ACHN (cell line): ENCODE measurements at regions not wholly inside any gene's neighbourhood (a gene's known extent, or its start where the extent isn't known, plus 50 kb on each side); places are given as distances from the start of the nearest gene placed in this dataset.

Experiments used
- DNase-seq: peaks from one replicate; pipeline ENCODE4 v3.0.0-alpha.2; 2015
- in situ Hi-C: cut with HindIII; loops from 2 replicates; pipeline ENCODE4 v1.10.0; 2017; ENCODE audit warnings: low sequenced_read_pairs, low pct_ligation_motif_present, low pct_unique_long_range_greater_than_20kb

GRCh38 chr5:68421485-68422220 lies 206.1 kb downstream of the PIK3R1 start:
- in situ Hi-C loops = no loop called here
- DNase-seq = no peak

- in situ Hi-C loops = no loop called here
- no peak for DNase-seq
These were observed 207.7 kb downstream of the PIK3R1 start for GRCh38 chr5:68423154-68423811.

DNA sequence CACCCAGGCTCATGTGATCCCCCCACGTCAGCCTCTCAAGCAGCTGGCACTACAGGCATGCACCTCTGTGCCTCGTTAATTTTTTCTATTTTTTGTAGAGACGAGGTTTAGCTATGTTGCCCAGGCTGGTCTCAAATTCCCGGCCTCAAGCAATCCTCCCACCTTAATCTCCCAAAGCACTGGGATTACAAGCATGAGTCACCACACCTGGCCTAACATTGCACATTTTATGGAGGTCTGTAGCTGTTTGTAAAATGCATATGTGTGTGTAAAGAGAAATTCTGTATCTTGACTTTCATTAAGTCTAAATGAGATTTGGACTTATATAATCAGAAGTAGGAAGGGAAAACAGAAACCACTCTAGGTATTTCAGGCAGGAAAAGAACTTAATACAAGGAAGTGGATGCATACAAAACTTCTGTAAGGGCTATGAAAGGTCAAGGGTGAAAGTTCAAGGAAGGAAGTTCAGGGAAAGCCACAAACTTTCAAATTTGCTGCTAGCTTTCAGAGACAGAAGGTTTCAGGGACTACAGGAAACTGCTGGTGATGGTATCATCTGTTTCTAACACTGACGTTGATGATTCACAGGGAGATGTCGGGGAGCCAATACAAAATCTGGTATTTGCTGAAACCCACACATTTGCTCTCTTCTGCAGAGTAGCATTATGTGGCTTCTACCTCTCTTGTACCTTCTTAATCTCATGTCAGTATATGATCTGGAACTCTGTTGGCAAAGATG lies 209.4 kb downstream of the PIK3R1 start:
- in situ Hi-C loops = no loop called here
- no peak for DNase-seq

DNA sequence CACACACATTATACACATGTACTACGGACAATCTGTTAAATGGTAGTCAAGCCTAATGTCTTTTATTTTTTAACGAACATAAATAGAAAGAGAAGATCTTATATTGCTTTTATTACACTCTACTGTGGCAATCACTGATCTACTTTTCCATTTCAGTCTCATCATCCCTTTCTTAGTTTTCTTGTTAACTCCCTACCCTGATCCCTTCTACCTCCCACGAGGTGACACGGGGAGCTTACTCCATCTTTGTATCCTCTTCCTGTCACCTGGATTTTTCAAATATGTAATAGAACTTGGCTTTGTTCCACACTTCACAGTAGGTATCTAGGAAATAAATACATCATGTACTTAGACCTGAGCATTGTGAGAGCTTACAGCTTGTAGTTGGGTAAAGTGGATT lies 211.0 kb downstream of the PIK3R1 start:
- in situ Hi-C loops = no loop called here
- DNase-seq = no peak

DNA sequence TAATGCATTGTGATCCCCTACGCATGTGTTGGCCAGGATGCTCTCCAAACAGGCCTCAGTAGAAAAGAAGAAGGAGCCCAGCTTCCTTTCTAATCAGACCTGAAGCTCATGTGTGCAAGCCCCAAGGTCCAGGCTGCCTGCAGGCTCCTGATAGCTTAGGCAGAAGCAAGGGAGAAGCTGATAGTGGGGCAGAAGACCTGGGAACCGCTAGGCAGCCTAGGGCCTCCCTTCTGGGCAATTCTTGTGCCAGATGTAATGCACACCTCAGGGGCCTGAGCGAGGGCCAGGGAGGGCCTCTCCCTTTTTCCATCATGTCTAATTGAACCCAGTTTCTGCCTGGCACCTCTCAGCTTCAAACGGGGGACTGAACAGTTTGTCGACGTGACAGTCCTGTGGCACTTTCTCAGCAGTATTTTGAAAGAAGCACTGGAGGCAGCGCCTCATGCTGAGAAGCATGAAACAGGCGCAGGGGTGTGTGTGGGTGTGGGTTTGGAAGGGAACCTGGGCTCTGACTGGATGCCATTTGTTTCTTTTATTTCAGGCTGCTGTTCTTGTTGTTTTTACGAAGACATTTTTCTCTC lies 212.8 kb downstream of the PIK3R1 start:
- in situ Hi-C loops = no loop called here
- DNase-seq = no peak

- DNase-seq = no peak
- in situ Hi-C loops = no loop called here
These were observed 214.0 kb downstream of the PIK3R1 start for GRCh38 chr5:68429510-68429909.

DNA sequence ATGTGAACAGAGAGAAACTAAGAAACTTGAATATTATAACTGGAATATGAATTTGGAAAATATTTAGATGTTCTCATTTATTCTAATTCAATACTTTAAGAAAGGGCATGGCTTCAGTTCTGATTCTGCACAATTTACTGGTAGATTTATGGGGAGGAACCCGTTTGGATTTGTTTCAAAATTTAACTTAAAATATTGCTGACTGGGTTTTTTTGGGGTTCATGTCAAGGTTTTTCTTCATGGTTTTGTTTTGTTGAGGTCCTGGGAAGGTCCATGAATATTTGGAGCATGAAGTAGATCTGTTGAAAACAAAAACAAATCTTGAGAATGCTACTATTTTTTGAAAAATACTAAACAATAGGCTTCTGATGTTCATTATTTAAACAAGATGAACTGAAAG lies 214.7 kb downstream of the PIK3R1 start:
- in situ Hi-C loops = no loop called here
- DNase-seq = no peak

GRCh38 chr5:68431186-68431585 lies 215.6 kb downstream of the PIK3R1 start:
- no peak for DNase-seq
- in situ Hi-C loops = no loop called here

DNA sequence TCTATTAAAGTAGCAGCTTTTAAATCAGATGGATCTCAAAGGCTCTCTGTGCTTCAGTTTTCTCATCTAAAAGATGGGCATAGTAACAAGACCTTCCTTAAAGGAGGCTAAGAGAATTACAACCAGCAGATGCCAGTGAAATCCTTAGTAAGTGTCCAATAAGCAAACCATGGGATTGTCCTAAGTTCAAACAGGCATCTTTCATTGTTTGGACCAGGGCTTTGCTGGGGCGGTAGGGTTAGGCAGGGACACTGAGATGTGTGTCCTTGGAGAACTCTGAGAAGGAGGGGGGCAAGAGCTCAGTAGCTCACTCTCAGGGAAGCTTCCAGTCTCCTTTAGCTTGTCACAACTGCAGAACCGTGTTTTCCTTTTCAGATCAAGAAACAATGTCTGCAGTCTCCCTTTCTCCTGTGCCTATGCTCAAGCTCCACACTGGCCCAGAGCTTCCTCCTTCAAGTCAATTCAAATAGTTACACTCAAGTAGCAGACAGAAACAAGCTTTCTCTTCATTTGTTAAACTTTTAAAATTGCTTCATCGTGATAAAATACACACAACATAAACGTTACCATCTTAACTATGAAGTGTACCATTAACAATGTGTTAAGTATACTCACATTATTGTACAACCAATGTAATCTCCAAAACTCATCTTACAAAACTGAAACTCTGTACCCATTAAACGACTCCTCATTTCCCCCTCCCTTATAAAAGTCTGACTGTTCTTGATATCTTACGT lies 216.2 kb downstream of the PIK3R1 start:
- in situ Hi-C loops = no loop called here
- DNase-seq = no peak

DNA sequence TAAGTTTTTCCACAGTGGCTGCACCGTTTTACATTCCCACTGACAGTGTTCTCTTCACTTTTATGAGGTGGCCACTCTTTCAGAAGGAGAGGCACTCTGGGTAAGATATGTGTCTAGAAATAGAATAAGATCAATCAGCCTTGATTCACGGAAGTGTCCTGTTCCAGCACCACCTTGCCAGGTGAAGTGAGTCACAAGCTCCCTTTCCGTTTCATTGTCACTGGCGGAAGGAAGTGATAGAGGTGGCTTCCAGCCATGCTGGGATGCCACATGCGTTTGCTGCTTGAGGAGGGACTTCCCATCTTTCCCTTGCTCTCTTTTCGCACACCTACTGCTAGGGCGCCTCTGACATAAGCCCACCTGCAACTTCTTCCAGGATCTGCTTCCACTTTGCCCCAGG lies 217.1 kb downstream of the PIK3R1 start:
- in situ Hi-C loops = no loop called here
- DNase-seq = no peak

DNA sequence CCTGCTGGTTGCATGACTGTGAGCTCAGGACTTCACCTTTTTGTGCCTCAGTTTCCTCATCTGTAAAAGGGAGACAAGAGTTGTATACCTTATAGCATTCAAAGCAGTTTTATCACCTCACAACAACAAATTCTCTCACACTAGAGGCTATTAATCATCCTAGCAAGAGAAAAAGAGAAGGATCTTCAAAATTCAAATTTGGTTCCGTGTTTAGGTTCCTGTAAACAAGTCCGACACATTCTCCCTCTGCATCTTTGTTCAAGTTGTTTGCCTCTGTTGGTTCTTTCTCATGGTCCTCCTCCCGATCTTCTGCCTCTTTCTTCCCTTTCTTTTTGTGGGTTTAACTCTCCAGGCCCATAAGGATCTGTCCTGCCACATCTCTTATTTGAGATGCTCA lies 218.0 kb downstream of the PIK3R1 start:
- in situ Hi-C loops = no loop called here
- DNase-seq = no peak

DNA sequence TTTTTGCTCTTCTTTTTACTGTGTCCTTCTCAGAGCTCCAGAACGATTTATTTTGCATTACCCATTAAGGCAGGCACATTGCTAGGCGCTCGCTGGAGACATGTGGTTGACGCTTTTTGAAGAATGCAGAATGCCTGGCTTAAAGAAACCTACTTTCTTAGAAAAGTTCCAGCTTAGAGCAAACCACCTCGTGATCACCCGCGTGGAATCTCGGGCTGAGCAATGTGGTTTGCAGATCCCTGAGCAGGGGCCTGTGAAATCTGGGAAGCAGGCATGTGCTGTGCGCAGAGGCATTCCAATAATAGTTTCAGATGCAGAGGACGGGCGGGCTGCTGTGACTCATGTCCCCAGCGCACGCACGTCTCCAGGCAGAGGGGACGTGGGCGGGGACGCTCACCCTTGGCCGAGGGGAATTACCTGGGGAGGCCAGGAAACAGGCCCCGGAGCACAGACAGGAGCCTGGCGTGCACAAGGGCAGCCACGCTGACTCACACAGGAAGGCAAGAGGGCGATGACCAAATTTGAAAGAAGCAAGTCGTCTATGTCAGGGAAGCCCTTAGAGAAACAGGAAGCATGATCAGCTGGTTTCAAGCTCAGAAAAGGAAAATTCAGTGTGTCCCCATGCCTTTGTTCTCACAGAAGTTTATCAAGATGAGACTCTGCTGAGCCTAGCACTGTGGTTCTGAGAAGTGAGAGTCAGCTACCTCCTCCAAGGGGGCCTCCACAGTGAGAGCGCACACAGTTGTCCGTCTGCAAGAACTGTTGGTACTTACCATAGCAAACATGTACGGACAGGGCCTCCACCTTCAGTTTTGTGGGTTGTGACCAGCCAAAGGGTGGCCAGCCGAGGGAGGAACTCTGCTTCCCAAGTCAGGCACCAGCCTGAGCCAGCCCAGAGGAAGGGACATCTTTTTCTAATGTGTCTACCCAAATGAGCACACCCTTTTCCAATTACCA lies 218.6 kb downstream of the PIK3R1 start:
- in situ Hi-C loops = no loop called here
- DNase-seq = peak; percentile 83

DNA sequence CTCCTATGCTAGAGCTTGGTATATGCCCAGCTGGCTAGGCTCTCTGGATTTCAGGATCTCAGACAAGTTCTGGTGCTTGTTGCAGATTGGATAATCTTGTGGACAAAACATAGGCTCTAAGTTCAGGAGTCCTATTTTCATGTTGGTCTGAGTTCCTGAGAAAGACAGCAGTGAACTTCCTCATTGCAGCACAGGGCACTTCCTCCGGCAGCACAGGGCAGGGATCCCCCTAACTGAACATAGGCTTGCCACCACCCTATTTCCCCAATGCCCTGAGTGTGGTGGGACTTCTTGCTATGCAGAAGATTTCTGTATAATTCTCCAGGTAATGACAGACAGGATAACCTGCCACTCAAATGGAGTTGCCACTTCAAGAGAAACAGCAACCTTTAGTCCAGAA lies 220.1 kb downstream of the PIK3R1 start:
- DNase-seq = no peak
- in situ Hi-C loops = no loop called here

DNA sequence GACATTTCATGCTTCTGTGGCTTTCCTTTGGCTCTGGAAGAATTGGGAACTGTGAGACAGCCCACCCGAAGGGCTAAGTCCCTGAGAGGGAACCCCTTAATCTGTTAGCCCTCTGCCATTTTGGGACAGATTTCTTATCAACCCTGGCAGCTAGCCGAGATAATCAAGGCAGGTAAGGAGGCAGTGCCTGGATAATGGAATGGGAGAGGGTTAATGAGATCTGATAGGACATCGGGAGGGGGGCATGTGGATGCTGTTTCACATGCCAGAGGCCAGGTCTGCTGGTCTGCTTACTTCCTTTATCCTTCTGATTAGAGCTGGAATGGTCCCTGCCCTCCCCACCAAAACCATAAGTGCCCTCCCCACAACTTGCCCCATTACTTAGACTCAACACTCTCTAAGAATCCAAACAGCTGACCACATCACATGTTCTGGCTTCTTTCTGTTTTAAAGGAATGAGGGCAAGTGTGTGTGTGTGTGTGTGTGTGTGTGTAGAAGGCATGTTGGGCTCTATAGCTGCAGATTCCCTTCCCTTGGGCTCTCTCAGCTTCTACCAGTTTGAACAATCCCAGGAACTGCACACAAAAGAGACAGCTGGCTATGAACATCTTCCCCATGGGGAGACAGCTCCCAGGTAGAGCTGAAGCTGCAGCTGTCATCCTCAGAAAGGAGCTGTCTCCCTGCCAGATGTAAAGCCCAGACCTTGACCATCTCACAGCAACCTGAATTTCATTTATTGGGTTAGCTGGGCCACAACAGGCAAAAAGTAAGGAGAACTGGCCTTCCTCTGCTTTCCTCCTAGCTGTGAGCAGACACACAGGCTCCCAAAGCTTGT lies 221.3 kb downstream of the PIK3R1 start:
- in situ Hi-C loops = no loop called here
- no peak for DNase-seq

DNA sequence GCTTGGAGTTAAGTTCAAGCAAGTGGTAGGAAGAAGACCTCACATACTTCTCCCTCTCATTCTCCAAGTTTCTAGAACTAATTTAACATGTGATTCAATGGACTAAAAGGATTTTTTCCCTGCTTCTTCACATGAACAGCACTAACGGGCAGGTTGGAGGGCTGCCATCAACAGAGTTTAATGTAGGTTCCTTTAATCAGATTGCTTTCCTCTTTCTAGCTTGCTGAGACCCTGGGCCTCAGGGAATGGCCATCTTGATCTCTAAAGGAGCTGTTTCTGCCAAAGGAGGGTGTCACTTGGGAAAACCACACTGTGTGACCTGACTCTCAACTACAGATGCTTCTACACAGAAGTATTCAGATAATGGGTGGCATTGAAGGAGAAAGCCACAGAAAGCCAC lies 223.3 kb downstream of the PIK3R1 start:
- in situ Hi-C loops = no loop called here
- DNase-seq = no peak

DNA sequence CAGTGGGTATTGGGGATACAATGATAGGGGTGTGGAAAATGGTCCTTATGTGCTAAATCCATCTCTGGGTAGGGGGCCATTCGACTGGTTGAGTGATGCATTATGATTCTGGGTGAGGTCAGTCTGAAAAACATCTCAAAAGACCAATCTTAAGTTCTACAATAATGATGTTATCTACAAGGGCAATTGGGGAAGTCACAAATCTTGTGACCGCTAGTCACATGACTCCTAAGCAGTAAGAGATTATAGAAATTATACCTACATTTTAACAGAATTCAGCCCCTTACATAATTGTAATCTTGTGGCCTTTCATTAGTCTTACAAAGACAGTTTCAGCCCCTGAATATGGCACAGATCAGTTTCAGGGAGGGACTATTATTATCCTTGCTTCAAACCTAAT lies 224.7 kb downstream of the PIK3R1 start:
- in situ Hi-C loops = no loop called here
- no peak for DNase-seq

DNA sequence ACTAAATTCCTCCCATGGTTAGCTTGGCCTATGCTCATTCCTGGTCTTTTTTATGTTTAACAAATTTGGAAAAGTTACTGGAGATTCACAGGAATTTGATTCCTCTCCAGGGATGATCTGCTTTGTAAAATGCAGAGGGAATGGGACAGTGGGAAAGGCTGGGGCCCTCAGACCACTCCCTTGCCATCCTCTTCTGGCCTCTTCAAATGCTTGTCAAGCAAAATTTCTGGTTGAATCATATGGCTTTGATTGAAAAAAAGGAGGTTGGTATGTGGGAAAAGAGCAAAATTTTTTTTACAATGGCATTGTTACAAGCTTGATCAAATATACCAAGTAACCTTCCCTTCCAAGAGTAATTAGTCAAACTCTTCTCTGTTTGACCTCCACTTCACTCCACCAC lies 225.1 kb downstream of the PIK3R1 start:
- in situ Hi-C loops = no loop called here
- no peak for DNase-seq
